ENCODE measurements at regions not wholly inside any gene's neighbourhood (a gene's known extent, or its start where the extent isn't known, plus 50 kb on each side); places are given as distances from the start of the nearest gene placed in this dataset.

DNA sequence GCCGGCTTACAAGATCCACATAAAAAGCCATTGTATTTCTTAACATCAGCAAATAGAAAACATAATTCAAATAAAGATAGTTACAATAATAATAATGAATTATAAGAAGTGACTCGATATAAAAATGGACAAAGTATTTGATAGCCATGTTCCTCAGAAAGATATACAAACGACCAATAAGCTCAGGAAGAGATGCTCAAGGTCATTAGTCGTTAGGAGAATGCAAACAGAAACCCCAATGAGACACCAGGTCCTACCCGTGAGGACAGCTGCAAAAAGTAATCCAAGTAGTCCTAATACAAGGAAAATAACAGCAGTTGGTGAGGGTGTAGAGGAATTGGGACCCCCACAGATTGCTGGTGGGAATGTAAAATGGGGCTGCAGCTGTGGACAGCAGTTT, 54.2 kb upstream of the INPP5A start:
- ChIA-PET POLR2A (no interaction called here), CTCF (no interaction called here)

DNA sequence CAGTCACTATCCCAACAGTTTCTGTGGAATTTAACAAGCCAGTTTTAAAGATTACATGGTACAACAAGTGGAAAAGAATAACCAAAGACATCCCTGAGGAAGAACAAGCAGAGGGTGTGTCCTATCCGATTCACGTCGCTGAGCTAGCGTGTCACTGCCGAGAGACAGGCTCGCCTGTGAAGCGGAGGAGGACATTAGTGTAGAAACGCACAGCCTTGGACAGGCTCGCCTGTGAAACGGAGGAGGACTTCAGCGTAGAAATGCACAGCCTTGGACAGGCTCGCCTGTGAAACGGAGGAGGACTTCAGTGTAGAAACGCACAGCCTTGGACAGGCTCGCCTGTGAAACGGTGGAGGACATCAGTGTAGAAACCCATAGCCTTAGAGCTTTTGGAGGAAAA, 52.7 kb upstream of the INPP5A start:
- POLR2A ChIA-PET, result no interaction called here
- CTCF ChIA-PET, result no interaction called here

DNA sequence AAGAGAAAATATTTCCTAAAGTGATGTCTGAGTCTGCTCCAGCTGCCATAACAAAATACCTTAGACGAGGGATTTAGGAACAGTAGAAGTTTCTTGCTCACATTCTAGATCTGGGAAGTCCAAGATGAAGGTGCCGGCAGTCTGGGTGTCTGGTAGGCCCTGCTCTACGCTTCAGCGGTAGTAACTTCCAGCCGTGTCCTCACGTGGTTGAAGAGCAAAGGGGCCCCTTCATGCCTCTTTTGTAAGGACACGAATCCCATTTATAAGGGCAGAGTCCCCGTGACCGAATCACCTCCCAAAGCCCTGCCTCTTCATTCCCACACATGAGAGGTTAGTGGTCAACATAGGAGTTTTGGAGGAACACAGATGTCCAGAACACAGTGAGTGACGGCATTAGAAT, 52.2 kb upstream of the INPP5A start:
- ChIA-PET POLR2A (no interaction called here), CTCF (no interaction called here)

DNA sequence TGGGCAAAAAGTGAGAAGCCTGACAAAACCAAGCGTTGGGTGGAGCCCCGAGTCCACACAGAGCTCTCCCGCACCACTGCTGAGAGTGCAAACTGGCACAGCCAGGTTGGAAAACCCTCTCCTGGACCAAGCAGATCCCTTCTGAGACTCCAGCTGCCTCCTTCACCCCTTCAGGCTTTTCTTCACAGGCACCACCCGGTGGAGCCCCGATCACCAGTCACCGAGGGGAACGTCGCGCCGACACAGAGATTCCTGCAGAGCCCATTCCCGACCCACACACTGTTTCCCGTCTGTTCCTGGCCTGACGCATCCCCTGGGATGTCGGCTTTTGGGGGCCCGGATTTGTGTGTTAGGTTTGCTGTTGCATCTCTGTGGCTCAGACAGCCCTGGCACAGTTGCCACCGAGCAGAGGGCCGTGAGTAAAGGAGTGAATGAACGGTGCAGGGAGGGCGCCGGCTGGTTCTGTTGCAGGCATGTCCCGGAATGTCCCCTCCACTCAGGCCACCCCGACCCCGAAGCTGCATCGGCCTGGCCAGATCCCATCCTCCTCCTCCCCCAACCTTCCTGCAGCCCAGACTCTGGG, 51.0 kb upstream of the INPP5A start:
- CTCF ChIA-PET, result no interaction called here
- POLR2A ChIA-PET, result no interaction called here

DNA sequence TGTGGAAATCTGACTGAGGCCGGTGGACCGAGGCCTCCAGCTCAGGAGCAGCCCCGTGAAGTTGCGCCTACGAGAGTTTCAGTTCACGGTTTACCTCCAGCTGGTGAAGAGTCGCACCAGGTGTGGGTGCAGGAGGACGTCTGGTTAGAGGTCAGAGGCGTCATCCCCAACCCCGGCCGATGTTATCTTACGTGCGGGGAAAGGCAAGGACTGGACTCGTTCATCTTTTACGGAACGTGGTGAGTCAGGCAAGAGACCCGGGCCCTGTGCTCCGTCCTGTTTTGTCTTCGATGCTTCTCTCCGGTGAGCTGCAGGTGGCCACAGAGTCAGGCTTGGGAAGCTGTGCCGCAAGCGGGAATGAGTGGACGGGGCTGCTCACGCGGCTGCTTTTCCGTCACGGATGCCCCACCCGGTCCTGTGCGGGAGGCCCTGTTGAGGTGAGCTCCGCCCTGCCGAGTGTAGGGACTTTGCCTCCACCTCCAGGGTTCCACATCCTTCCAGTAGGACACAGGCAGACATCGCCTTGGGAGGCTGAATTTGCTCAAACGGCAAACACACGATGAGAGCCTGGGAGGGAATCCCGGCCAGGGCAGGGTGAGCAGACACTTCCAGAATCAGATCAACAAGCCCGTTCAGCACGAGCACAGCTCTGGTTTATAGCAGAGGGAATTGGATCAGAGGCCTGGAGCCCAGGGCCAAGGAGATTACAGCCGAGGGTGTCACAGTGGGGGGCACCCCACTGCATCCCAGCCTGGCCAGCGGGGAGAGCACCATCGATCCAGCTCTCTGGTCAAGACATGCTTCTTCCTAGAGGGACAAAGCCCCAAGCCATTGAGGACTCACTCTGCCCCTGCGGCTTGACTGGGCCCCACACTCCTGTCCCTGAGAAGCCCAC, 50.1 kb upstream of the INPP5A start:
- POLR2A ChIA-PET, result no interaction called here
- CTCF ChIA-PET, result no interaction called here
